HEK293 (cell line): ENCODE measurements at regions not wholly inside any gene's neighbourhood (a gene's known extent, or its start where the extent isn't known, plus 50 kb on each side); places are given as distances from the start of the nearest gene placed in this dataset.

Source experiments
- CTCF ChIA-PET: fragments of 350-600 bp; formaldehyde crosslinking; extraction: SDS; loops from one replicate; lab custom pipeline; 2021; ENCODE audit warnings: antibody characterized with exemption; lab: Yijun Ruan, JAX
- POLR2A ChIA-PET: fragments of 300-600 bp; formaldehyde crosslinking; extraction: SDS; loops from one replicate; lab custom pipeline; 2020; ENCODE audit warnings: antibody characterized with exemption, inconsistent platforms; lab: Yijun Ruan, JAX
- H3K27ac ChIP-seq: fragments of 200-500 bp; sonication (Bioruptor generic); 2 replicates; pipeline ENCODE4 v1.5.1; 2014; ENCODE audit warnings: low read depth, low read length, control low read depth, inconsistent platforms; ENCODE audit errors: extremely low read depth
- H3K36me3 ChIP-seq, 2 experiments: fragments of 200-500 bp in 1 of 2; sonication (Bioruptor generic) in 1 of 2; 1 replicate in 1 of 2; 2 replicates in 1 of 2; pipeline ENCODE4 v1.5.1; 2014 to 2017; ENCODE audit warnings: inconsistent platforms in 2 of 2, low read length in 2 of 2; ENCODE audit not compliant: control insufficient read depth in 2 of 2, insufficient read depth in 1 of 2
- H3K4me1 ChIP-seq: fragments of 200-500 bp; sonication (Bioruptor generic); 2 replicates; pipeline ENCODE4 v1.5.1; 2014; ENCODE audit warnings: mild to moderate bottlenecking, low read length, inconsistent platforms; ENCODE audit not compliant: control insufficient read depth, insufficient read depth
- H3K4me3 ChIP-seq: 2 replicates; pipeline ENCODE4 v1.5.1; 2011; ENCODE audit warnings: low read depth, mild to moderate bottlenecking, control low read depth, low read length, moderate library complexity
- H3K9me3 ChIP-seq: fragments of 200-500 bp; sonication (Bioruptor generic); 2 replicates; pipeline ENCODE4 v1.5.1; 2014; ENCODE audit warnings: low read depth, low read length, inconsistent platforms; ENCODE audit not compliant: control insufficient read depth, insufficient read depth
- HOXA7 ChIP-seq: sonication (generic); formaldehyde crosslinking; IDR thresholded peaks from 2 replicates; pipeline ENCODE4 v1.8.1; 2022; ENCODE audit warnings: missing genetic modification reagents, borderline replicate concordance
- SP2 ChIP-seq: fragments of 450-650 bp; formaldehyde crosslinking; IDR thresholded peaks from 2 replicates; pipeline ENCODE4 v1.5.1; 2016; ENCODE audit warnings: missing biosample characterization, missing genetic modification characterization
- SP7 ChIP-seq: fragments of 450-650 bp; formaldehyde crosslinking; IDR thresholded peaks from 2 replicates; pipeline ENCODE4 v1.5.1; 2016; ENCODE audit warnings: missing biosample characterization, missing genetic modification characterization
- ZBTB48 ChIP-seq: fragments of 450-650 bp; formaldehyde crosslinking; IDR thresholded peaks from 2 replicates; pipeline ENCODE4 v1.5.1; 2016; ENCODE audit warnings: missing biosample characterization, missing genetic modification characterization
- ZBTB7A ChIP-seq: fragments of 450-650 bp; formaldehyde crosslinking; IDR thresholded peaks from 2 replicates; pipeline ENCODE4 v1.5.1; 2016; ENCODE audit warnings: low read depth, missing biosample characterization, missing genetic modification characterization
- ZNF133 ChIP-seq: fragments of 450-650 bp; formaldehyde crosslinking; IDR thresholded peaks from 2 replicates; pipeline ENCODE4 v1.5.1; 2016; ENCODE audit warnings: missing biosample characterization, missing genetic modification characterization
- ZNF146 ChIP-seq: fragments of 450-650 bp; formaldehyde crosslinking; IDR thresholded peaks from 2 replicates; pipeline ENCODE4 v1.5.1; 2016; ENCODE audit warnings: missing biosample characterization, missing genetic modification characterization
- ZNF155 ChIP-seq: fragments of 450-650 bp; formaldehyde crosslinking; IDR thresholded peaks from 2 replicates; pipeline ENCODE4 v1.5.1; 2016; ENCODE audit warnings: missing biosample characterization, missing genetic modification characterization
- ZNF157 ChIP-seq: fragments of 450-650 bp; formaldehyde crosslinking; IDR thresholded peaks from 2 replicates; pipeline ENCODE4 v1.5.1; 2016; ENCODE audit warnings: missing biosample characterization, missing genetic modification characterization
- ZNF2 ChIP-seq: fragments of 450-650 bp; formaldehyde crosslinking; IDR thresholded peaks from 2 replicates; pipeline ENCODE4 v1.5.1; 2016; ENCODE audit warnings: missing biosample characterization, missing genetic modification characterization
- ZNF266 ChIP-seq: fragments of 450-650 bp; formaldehyde crosslinking; IDR thresholded peaks from 2 replicates; pipeline ENCODE4 v1.5.1; 2016; ENCODE audit warnings: missing biosample characterization, missing genetic modification characterization, low read depth
- ZNF354C ChIP-seq: fragments of 450-650 bp; formaldehyde crosslinking; IDR thresholded peaks from 2 replicates; pipeline ENCODE4 v1.5.1; 2016; ENCODE audit warnings: missing biosample characterization, missing genetic modification characterization, low read depth, borderline replicate concordance
- ZNF404 ChIP-seq: fragments of 450-650 bp; formaldehyde crosslinking; IDR thresholded peaks from 2 replicates; pipeline ENCODE4 v1.5.1; 2017; ENCODE audit warnings: missing biosample characterization, missing genetic modification characterization
- ZNF544 ChIP-seq: fragments of 450-650 bp; formaldehyde crosslinking; IDR thresholded peaks from 2 replicates; pipeline ENCODE4 v1.5.0; 2017; ENCODE audit warnings: missing biosample characterization, missing genetic modification characterization
- ZNF549 ChIP-seq: fragments of 450-650 bp; IDR thresholded peaks from 2 replicates; pipeline ENCODE4 v1.5.1; 2018; ENCODE audit warnings: missing biosample characterization, missing genetic modification characterization, mild to moderate bottlenecking, inconsistent platforms, moderate library complexity
- ZNF626 ChIP-seq: fragments of 450-650 bp; sonication (Bioruptor Pico); formaldehyde crosslinking; IDR thresholded peaks from 2 replicates; pipeline ENCODE4 v1.5.1; 2018; ENCODE audit warnings: missing biosample characterization, missing genetic modification characterization, inconsistent platforms
- TF ChIP-seq, protein P1 (sequence below): fragments of 450-650 bp; formaldehyde crosslinking; conservative IDR thresholded peaks from 2 replicates; pipeline ENCODE4 v1.5.1; 2016; ENCODE audit warnings: low read depth, missing biosample characterization, missing genetic modification characterization
- TF ChIP-seq, protein P2 (sequence below): fragments of 450-650 bp; formaldehyde crosslinking; IDR thresholded peaks from 2 replicates; pipeline ENCODE4 v1.5.1; 2016; ENCODE audit warnings: missing biosample characterization, missing genetic modification characterization
- TF ChIP-seq, protein P3 (sequence below): fragments of 450-650 bp; formaldehyde crosslinking; IDR thresholded peaks from 2 replicates; pipeline ENCODE4; 2016; ENCODE audit warnings: missing biosample characterization, missing genetic modification characterization
- TF ChIP-seq, protein P4 (sequence below): sonication (generic); formaldehyde crosslinking; IDR thresholded peaks from 2 replicates; pipeline ENCODE4 v1.8.1; 2022; ENCODE audit warnings: mild to moderate bottlenecking, moderate library complexity, missing genetic modification reagents
- TF ChIP-seq, protein P5 (sequence below): fragments of 450-650 bp; formaldehyde crosslinking; IDR thresholded peaks from 2 replicates; pipeline ENCODE4 v1.5.1; 2017; ENCODE audit warnings: missing biosample characterization, missing genetic modification characterization

DNA sequence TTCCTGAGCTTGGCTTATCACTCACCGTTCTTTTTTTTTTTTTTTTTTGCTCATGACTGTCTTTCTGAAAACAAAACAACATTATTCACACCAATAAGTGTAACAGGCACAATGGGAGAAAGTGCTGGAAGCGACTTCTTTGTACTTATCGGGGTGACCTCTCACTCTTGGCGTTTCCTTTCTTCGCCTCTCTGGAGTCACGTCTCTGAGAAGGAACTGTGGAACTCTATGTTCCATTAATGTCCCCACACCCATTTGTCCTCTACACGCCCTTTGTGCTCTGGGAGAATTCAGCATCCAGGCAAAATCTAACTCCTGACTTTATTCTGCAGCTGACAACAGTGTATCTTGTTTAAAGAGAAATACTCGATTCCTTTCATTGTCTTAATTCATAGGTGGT is 70.8 kb upstream of the FAM204A start (continued):
- TF ChIP-seq, protein P1, sequence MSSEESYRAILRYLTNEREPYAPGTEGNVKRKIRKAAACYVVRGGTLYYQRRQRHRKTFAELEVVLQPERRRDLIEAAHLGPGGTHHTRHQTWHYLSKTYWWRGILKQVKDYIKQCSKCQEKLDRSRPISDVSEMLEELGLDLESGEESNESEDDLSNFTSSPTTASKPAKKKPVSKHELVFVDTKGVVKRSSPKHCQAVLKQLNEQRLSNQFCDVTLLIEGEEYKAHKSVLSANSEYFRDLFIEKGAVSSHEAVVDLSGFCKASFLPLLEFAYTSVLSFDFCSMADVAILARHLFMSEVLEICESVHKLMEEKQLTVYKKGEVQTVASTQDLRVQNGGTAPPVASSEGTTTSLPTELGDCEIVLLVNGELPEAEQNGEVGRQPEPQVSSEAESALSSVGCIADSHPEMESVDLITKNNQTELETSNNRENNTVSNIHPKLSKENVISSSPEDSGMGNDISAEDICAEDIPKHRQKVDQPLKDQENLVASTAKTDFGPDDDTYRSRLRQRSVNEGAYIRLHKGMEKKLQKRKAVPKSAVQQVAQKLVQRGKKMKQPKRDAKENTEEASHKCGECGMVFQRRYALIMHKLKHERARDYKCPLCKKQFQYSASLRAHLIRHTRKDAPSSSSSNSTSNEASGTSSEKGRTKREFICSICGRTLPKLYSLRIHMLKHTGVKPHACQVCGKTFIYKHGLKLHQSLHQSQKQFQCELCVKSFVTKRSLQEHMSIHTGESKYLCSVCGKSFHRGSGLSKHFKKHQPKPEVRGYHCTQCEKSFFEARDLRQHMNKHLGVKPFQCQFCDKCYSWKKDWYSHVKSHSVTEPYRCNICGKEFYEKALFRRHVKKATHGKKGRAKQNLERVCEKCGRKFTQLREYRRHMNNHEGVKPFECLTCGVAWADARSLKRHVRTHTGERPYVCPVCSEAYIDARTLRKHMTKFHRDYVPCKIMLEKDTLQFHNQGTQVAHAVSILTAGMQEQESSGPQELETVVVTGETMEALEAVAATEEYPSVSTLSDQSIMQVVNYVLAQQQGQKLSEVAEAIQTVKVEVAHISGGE = no peak
- TF ChIP-seq ZBTB7A (tag by site-specific recombination) (no peak), ZNF157 (tag by site-specific recombination) (no peak)

DNA sequence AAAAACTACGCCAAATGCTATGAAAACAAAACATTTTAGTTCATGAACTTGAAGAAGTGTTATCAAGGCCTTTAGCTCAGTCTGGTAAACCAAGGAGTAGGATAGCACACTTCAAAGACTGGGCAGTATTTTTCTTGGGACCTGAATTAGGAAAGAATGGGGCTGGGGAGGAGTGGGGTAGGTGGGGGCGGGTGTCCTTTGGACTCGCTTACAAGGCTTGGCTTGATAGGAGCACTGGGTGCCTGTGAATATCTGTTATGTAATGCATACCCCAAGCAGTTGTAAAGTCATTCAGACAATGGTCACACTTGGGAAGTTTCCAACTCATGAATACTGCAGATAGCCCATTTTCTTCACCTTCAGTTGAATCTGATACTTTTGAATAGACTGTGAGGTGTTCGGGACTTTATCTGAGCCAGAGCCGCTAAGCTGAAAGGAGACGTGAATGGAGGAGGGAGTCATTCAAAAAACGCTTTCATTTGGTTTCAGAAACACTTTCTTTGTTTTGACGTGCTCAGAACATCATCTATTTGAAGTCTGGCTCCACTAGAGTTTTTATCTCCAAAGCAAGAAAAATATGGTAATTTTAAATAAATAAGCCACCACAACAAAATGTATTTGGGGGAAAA is 70.1 kb upstream of the FAM204A start:
- no peak overlapping the region for H3K27ac ChIP-seq
- TF ChIP-seq, protein P2, sequence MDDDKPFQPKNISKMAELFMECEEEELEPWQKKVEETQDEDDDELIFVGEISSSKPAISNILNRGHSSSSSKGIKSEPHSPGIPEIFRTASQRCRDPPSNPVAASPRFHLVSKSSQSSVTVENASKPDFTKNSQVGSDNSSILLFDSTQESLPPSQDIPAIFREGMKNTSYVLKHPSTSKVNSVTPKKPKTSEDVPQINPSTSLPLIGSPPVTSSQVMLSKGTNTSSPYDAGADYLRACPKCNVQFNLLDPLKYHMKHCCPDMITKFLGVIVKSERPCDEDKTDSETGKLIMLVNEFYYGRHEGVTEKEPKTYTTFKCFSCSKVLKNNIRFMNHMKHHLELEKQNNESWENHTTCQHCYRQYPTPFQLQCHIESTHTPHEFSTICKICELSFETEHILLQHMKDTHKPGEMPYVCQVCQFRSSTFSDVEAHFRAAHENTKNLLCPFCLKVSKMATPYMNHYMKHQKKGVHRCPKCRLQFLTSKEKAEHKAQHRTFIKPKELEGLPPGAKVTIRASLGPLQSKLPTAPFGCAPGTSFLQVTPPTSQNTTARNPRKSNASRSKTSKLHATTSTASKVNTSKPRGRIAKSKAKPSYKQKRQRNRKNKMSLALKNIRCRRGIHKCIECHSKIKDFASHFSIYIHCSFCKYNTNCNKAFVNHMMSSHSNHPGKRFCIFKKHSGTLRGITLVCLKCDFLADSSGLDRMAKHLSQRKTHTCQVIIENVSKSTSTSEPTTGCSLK (tag by site-specific recombination) = no peak
- TF ChIP-seq ZNF146 (tag by site-specific recombination) (no peak), ZNF544 (no peak), ZNF354C (tag by site-specific recombination) (no peak), SP2 (no peak), ZNF404 (tag by site-specific recombination) (no peak), ZNF133 (tag by site-specific recombination) (no peak), ZNF626 (tag by site-specific recombination) (no peak), SP7 (tag by site-specific recombination) (no peak), HOXA7 (CRISPR knock-in tag) (no peak)
- TF ChIP-seq, protein P3, sequence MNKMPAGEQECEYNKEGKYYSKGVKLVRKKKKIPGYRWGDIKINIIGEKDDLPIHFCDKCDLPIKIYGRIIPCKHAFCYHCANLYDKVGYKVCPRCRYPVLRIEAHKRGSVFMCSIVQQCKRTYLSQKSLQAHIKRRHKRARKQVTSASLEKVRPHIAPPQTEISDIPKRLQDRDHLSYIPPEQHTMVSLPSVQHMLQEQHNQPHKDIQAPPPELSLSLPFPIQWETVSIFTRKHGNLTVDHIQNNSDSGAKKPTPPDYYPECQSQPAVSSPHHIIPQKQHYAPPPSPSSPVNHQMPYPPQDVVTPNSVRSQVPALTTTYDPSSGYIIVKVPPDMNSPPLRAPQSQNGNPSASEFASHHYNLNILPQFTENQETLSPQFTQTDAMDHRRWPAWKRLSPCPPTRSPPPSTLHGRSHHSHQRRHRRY = no peak
- TF ChIP-seq, protein P4, sequence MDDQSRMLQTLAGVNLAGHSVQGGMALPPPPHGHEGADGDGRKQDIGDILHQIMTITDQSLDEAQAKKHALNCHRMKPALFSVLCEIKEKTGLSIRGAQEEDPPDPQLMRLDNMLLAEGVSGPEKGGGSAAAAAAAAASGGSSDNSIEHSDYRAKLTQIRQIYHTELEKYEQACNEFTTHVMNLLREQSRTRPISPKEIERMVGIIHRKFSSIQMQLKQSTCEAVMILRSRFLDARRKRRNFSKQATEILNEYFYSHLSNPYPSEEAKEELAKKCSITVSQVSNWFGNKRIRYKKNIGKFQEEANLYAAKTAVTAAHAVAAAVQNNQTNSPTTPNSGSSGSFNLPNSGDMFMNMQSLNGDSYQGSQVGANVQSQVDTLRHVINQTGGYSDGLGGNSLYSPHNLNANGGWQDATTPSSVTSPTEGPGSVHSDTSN = no peak
- TF ChIP-seq, all 188 proteins: peak for 0
- Histone ChIP-seq H3K36me3 (no peaks in the 10 kb centered on the region), H3K4me1 (no peaks in the 10 kb centered on the region), H3K9me3 (no peaks in the 10 kb centered on the region), H3K4me3 (no peak overlapping the region)
- ChIA-PET POLR2A (interaction anchor here (0.6 kb wide), 1 partner anchor 42 kb away, joined by 5 read pairs; no protein-coding TSS in a partner anchor), CTCF (no interaction called here)

DNA sequence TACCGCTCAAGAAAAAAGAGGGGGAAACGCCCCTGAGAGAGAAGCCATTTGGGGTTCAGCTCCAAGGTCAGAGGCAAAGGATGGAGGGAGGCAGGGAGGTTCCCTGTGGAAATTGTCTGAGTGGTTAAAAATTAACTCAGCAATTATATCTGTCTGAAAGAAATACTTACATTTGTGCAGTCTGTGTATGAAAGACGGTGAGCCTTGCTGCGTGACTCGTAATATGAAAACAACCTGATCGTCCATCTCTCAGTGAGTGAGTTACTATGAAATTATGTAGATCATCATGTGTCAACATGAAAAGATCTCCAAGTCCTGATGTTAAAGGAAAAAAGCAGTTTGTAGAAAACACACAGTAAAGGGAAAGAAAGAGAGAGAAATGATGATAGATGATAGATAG is 67.2 kb upstream of the FAM204A start:
- TF ChIP-seq ZBTB48 (tag by site-specific recombination) (no peak), ZNF266 (tag by site-specific recombination) (no peak), ZNF155 (tag by site-specific recombination) (no peak), ZNF549 (tag by site-specific recombination) (no peak), ZNF2 (no peak)
- TF ChIP-seq, protein P5, sequence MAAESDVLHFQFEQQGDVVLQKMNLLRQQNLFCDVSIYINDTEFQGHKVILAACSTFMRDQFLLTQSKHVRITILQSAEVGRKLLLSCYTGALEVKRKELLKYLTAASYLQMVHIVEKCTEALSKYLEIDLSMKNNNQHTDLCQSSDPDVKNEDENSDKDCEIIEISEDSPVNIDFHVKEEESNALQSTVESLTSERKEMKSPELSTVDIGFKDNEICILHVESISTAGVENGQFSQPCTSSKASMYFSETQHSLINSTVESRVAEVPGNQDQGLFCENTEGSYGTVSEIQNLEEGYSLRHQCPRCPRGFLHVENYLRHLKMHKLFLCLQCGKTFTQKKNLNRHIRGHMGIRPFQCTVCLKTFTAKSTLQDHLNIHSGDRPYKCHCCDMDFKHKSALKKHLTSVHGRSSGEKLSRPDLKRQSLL (tag by site-specific recombination) = no peak
- H3K27ac ChIP-seq = no peak overlapping the region
- H3K4me1 ChIP-seq = no peaks in the 10 kb centered on the region
- ChIA-PET CTCF (interaction anchor here (1.0 kb wide), 1 partner anchor 50 kb away, joined by 5 read pairs; no protein-coding TSS in a partner anchor), POLR2A (no interaction called here)
- H3K4me3 ChIP-seq = no peak overlapping the region
- no peaks in the 10 kb centered on the region for H3K36me3 ChIP-seq
- H3K9me3 ChIP-seq = no peaks in the 10 kb centered on the region
